Endothelial cell of umbilical vein (primary cell): ENCODE measurements at regions not wholly inside any gene's neighbourhood (a gene's known extent, or its start where the extent isn't known, plus 50 kb on each side); places are given as distances from the start of the nearest gene placed in this dataset.

Experiments used
- BruUV-seq: library from RNA; stranded (reverse); fragments of 400-500 nt; replicated peaks from 2 replicates; lab custom pipeline; 2021; lab: Mats Ljungman, UMichigan
- CTCF ChIA-PET: fragments of 300-600, 350-600 bp; sonication (Branson Sonifier 250); formaldehyde crosslinking; loops from one replicate; lab custom pipeline; 2021; ENCODE audit warnings: antibody characterized with exemption, inconsistent platforms; lab: Charles Lee
- POLR2A ChIA-PET: fragments of 300-600, 350-600 bp; sonication (Branson Sonifier 250); formaldehyde crosslinking; loops from one replicate; lab custom pipeline; 2021; ENCODE audit warnings: antibody characterized with exemption, inconsistent platforms; lab: Charles Lee
- DNase-seq: peaks from one replicate; pipeline ENCODE4 v3.0.0-alpha.2; 2011; ENCODE audit warnings: low read depth, low spot score
- FAIRE-seq: peaks from 2 replicates; lab custom pipeline; 2011; peaks lifted over from hg19 to GRCh38; lab: Jason Lieb, UNC
- H2AFZ ChIP-seq: 2 replicates; pipeline ENCODE4 v1.6.0; 2012; ENCODE audit warnings: low read depth, low read length, control low read depth, inconsistent platforms
- H3K27ac ChIP-seq: 2 replicates; pipeline ENCODE4 v1.5.1; 2011; ENCODE audit warnings: low read depth, mild to moderate bottlenecking, control low read depth, low read length, moderate library complexity; ENCODE audit not compliant: insufficient read depth
- H3K27me3 ChIP-seq, 2 experiments: 2 replicates each; pipeline versions ENCODE4 v1.6.0 to v1.6.1; 2011; ENCODE audit warnings: low read length in 2 of 2, mixed read lengths in 1 of 2; ENCODE audit not compliant: control insufficient read depth in 2 of 2, insufficient read depth in 2 of 2
- H3K36me3 ChIP-seq, 2 experiments: 2 replicates in 1 of 2; 3 replicates in 1 of 2; pipeline ENCODE4 v1.5.1; 2011; ENCODE audit warnings: low read length in 2 of 2, mild to moderate bottlenecking in 1 of 2, moderate library complexity in 1 of 2; ENCODE audit not compliant: control insufficient read depth in 2 of 2, insufficient read depth in 2 of 2; ENCODE audit errors: extremely low read depth in 1 of 2
- H3K4me1 ChIP-seq: 3 replicates; pipeline ENCODE4 v1.5.1; 2011; ENCODE audit warnings: mild to moderate bottlenecking, low read length; ENCODE audit not compliant: control insufficient read depth, insufficient read depth; ENCODE audit errors: extremely low read depth
- H3K4me2 ChIP-seq: 2 replicates; pipeline ENCODE4 v1.6.1; 2011; ENCODE audit warnings: low read length, control low read depth, mixed read lengths; ENCODE audit not compliant: insufficient read depth
- H3K4me3 ChIP-seq, 3 experiments: fragments of 200-600 bp in 1 of 3; sonication (generic), shearing (Covaris generic) in 1 of 3; replicated peaks in 1 of 3; 2 replicates each; pipeline ENCODE4 v1.5.1; 2011 to 2016; ENCODE audit warnings: control low read depth in 3 of 3, low read length in 3 of 3, mild to moderate bottlenecking in 2 of 3, inconsistent platforms in 1 of 3, low read depth in 1 of 3, moderate library complexity in 1 of 3; ENCODE audit not compliant: insufficient read depth in 1 of 3
- H3K79me2 ChIP-seq: 2 replicates; pipeline ENCODE4 v1.6.0; 2012; ENCODE audit warnings: low read length, inconsistent platforms; ENCODE audit not compliant: control insufficient read depth, insufficient read depth
- H3K9ac ChIP-seq: replicated peaks from 2 replicates; pipeline ENCODE3; 2011; ENCODE audit warnings: low read length, control low read depth; ENCODE audit not compliant: insufficient read depth; ENCODE audit errors: extremely low read depth
- H3K9me1 ChIP-seq: replicated peaks from 3 replicates; pipeline ENCODE4 v1.6.0; 2011; ENCODE audit warnings: mild to moderate bottlenecking, low read length; ENCODE audit not compliant: control insufficient read depth, insufficient read depth; ENCODE audit errors: extremely low read depth
- H3K9me3 ChIP-seq: replicated peaks from 2 replicates; pipeline ENCODE4 v1.5.1; 2012; ENCODE audit warnings: low read length, inconsistent platforms; ENCODE audit not compliant: control insufficient read depth, insufficient read depth
- H4K20me1 ChIP-seq: replicated peaks from 2 replicates; pipeline ENCODE3; 2011; ENCODE audit warnings: mild to moderate bottlenecking, low read length; ENCODE audit not compliant: control insufficient read depth, insufficient read depth; ENCODE audit errors: extremely low read depth
- CTCF ChIP-seq, 2 donors: IDR thresholded peaks; 1 replicate in 1 of 2; 2 replicates in 1 of 2; pipeline ENCODE4 v1.5.1; 2011; ENCODE audit warnings: low read length in 2 of 2, mild to moderate bottlenecking in 2 of 2, moderate library complexity in 2 of 2, control low read depth in 1 of 2, inconsistent platforms in 1 of 2, low read depth in 1 of 2; ENCODE audit not compliant: insufficient read depth in 1 of 2; ENCODE audit errors: extremely low read depth in 1 of 2
- EZH2 ChIP-seq: IDR thresholded peaks from 2 replicates; pipeline ENCODE4 v1.6.1; 2012; ENCODE audit warnings: borderline replicate concordance, low read depth, mild to moderate bottlenecking, moderate library complexity, low read length, inconsistent platforms; ENCODE audit not compliant: severe bottlenecking
- FOS ChIP-seq: IDR thresholded peaks from 2 replicates; pipeline ENCODE4 v1.6.1; 2011; ENCODE audit warnings: mild to moderate bottlenecking, low read length, moderate library complexity, borderline replicate concordance; ENCODE audit not compliant: insufficient read depth
- GATA2 ChIP-seq: IDR thresholded peaks from 2 replicates; pipeline ENCODE4 v1.7.0; 2011; ENCODE audit warnings: low read depth, mild to moderate bottlenecking, moderate library complexity, mixed read lengths, low read length; ENCODE audit not compliant: insufficient read length, insufficient read depth
- JUN ChIP-seq: IDR thresholded peaks from 2 replicates; pipeline ENCODE4 v1.6.1; 2011; ENCODE audit warnings: borderline replicate concordance, low read depth; ENCODE audit not compliant: insufficient read length, insufficient read depth
- MAX ChIP-seq: IDR thresholded peaks from 2 replicates; pipeline ENCODE4 v1.6.1; 2011; ENCODE audit not compliant: insufficient read depth, insufficient read length
- MYC ChIP-seq: IDR thresholded peaks from one replicate; pipeline ENCODE4 v1.6.1; 2011; ENCODE audit warnings: mild to moderate bottlenecking, low read depth, low read length
- POLR2A ChIP-seq: IDR thresholded peaks from 2 replicates; pipeline ENCODE4 v1.6.1; 2012; ENCODE audit warnings: low read depth, mild to moderate bottlenecking, control low read depth, low read length
- POLR2AphosphoS5 ChIP-seq: IDR thresholded peaks from 2 replicates; pipeline ENCODE4 v1.6.1; 2012; ENCODE audit warnings: low read depth, mild to moderate bottlenecking, control low read depth, low read length, moderate library complexity; ENCODE audit not compliant: insufficient read depth
- dilution Hi-C: fragments of 300-500 bp; cut with MboI; formaldehyde crosslinking; loops from one replicate; pipeline ENCODE4 v1.15.0; 2019; ENCODE audit warnings: low sequenced_read_pairs; ENCODE audit not compliant: extremely low pct_ligation_motif_present
- intact Hi-C: fragments of 100-400 bp; cut with micrococcal nuclease; formaldehyde crosslinking; loops from one replicate; pipeline ENCODE4 v1.10.0; 2022

- TF ChIP-seq FOS (no peak), MAX (no peak), GATA2 (no peak), EZH2 (no peak), POLR2A (no peak), POLR2AphosphoS5 (no peak), JUN (no peak), CTCF (IDR thresholded peaks at IDR 0.05; ENCODE audit: extremely low read depth in 1 of 2, insufficient read depth in 1 of 2, low read depth in 1 of 2, low read length in 2 of 2) (no peak), MYC (no peak)
These were observed 323.0 kb downstream of the SH2D4B start for GRCh38 chr10:80860719-80861118.

More at GRCh38 chr10:80860719-80861118, 323.0 kb downstream of the SH2D4B start:
- Histone ChIP-seq H2AFZ (no peak overlapping the region), H3K9ac (no peak overlapping the region), H3K27ac (no peak overlapping the region), H3K4me3 (no peak overlapping the region), H3K4me1 (no peaks in the 10 kb centered on the region), H3K9me1 (no peaks in the 10 kb centered on the region), H3K27me3 (no peaks in the 10 kb centered on the region), H3K9me3 (no peaks in the 10 kb centered on the region), H3K36me3 (no peaks in the 10 kb centered on the region), H3K4me2 (no peak overlapping the region), H4K20me1 (no peaks in the 10 kb centered on the region), H3K79me2 (no peaks in the 10 kb centered on the region)
- intact Hi-C loops: no loop called here
- dilution Hi-C loops: no loop called here
- CTCF ChIA-PET: no interaction called here
- no peak for DNase-seq
- no peak for FAIRE-seq
- POLR2A ChIA-PET: no interaction called here
- BruUV-seq: no TSS peak
